Stimulated activated CD4-positive, alpha-beta T cell treated with anti-CD3 and anti-CD28 coated beads, TNF-alpha, amount 100 ng/mL, for 1 hour (primary cell): ENCODE measurements at regions not wholly inside any gene's neighbourhood (a gene's known extent, or its start where the extent isn't known, plus 50 kb on each side); places are given as distances from the start of the nearest gene placed in this dataset.
"Not testable (repeated sequence)": the region's sequence is repeated elsewhere in the genome, so short reads cannot be mapped to it uniquely, and the experiment has no call there.

Source experiments
- DNase-seq, 3 donors: peaks; one replicate each; pipeline ENCODE4 v3.0.0-alpha.2; 2020; ENCODE audit warnings: low read depth in 3 of 3, low spot score in 1 of 3

GRCh38 chr17:68705714-68706076 is 104.5 kb upstream of the FAM20A start:
- no peak for DNase-seq

GRCh38 chr17:68704871-68705713 is 103.9 kb upstream of the FAM20A start:
- DNase-seq, result no peak

GRCh38 chr17:68701046-68701445 is 99.9 kb upstream of the FAM20A start:
- no peak for DNase-seq

- no peak for DNase-seq
These were observed 99.3 kb upstream of the FAM20A start for GRCh38 chr17:68700421-68700820.

- no peak for DNase-seq
These were observed 98.8 kb upstream of the FAM20A start for GRCh38 chr17:68699936-68700335.

GRCh38 chr17:68698746-68699145 is 97.6 kb upstream of the FAM20A start:
- no peak for DNase-seq

- no peak for DNase-seq
These were observed 96.7 kb upstream of the FAM20A start for GRCh38 chr17:68697850-68698361.

GRCh38 chr17:68695659-68696058 is 94.5 kb upstream of the FAM20A start:
- no peak for DNase-seq

GRCh38 chr17:68694791-68695485 is 93.8 kb upstream of the FAM20A start:
- no peak for DNase-seq

- DNase-seq, result no peak
These were observed 92.7 kb upstream of the FAM20A start for GRCh38 chr17:68693896-68694295.

GRCh38 chr17:68693466-68693865 is 92.3 kb upstream of the FAM20A start:
- DNase-seq, result no peak

- no peak for DNase-seq
These were observed 85.2 kb upstream of the FAM20A start for GRCh38 chr17:68686108-68686988.

- no peak for DNase-seq
These were observed 83.8 kb upstream of the FAM20A start for GRCh38 chr17:68684949-68685357.

- no peak for DNase-seq
These were observed 81.7 kb upstream of the FAM20A start for GRCh38 chr17:68682903-68683302.

- no peak for DNase-seq
These were observed 78.7 kb upstream of the FAM20A start for GRCh38 chr17:68679882-68680281.

- no peak for DNase-seq
These were observed 75.7 kb upstream of the FAM20A start for GRCh38 chr17:68676856-68677255.

GRCh38 chr17:68675723-68676122 is 74.6 kb upstream of the FAM20A start:
- no peak for DNase-seq

GRCh38 chr17:68674029-68674925 is 73.1 kb upstream of the FAM20A start:
- no peak for DNase-seq

- no peak for DNase-seq
These were observed 70.0 kb upstream of the FAM20A start for GRCh38 chr17:68670967-68671693.

GRCh38 chr17:68666438-68666837 is 65.3 kb upstream of the FAM20A start:
- DNase-seq, result not testable (repeated sequence)
